Activated CD4-positive, alpha-beta T cell treated with anti-CD3 and anti-CD28 coated beads for 24 hours (primary cell): ENCODE measurements at regions not wholly inside any gene's neighbourhood (a gene's known extent, or its start where the extent isn't known, plus 50 kb on each side); places are given as distances from the start of the nearest gene placed in this dataset.
"Not testable (repeated sequence)": the region's sequence is repeated elsewhere in the genome, so short reads cannot be mapped to it uniquely, and the experiment has no call there.

ENCODE experiments used
- DNase-seq, 2 donors: peaks; one replicate each; pipeline ENCODE4 v3.0.0-alpha.2; 2020; ENCODE audit warnings: low read depth in 2 of 2

DNA sequence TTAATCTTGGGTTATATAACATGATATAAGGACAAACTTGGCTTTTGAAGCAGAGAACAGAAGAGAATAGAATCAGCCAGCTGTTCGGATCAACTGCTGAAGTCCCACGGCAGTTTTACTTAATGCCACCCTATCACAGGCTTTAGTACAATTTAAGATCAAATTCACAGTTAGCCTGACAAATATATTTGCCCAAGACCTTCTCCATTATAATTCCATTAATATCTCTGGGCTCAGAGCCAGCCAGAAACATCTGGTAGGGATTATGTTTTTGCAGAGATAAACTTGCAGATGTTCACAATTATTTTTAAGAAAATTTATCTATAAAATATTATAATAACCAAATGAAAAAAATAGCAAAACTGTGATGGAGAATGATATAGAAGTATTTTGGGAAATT, 381.4 kb downstream of the RAD51AP2 start:
- DNase-seq = no peak

DNA sequence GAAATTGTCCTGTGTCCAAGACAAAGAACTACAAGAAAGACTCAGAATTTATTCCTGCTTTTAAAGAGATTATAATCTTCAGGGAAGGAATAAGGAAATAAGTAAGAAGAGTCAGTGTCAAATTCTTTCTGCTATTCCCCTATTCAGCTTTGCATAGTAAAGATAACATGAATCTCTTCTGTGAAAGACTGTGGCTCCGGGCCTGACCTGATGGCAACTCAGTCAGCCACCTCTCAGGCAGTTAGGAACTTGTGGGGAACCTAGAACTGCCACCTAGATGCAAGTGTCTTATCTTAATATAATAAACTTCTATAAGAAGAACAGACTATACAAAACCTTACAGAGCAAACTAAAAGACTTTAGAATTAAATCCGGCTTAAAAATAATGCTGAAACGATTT, 382.0 kb downstream of the RAD51AP2 start:
- no peak for DNase-seq

DNA sequence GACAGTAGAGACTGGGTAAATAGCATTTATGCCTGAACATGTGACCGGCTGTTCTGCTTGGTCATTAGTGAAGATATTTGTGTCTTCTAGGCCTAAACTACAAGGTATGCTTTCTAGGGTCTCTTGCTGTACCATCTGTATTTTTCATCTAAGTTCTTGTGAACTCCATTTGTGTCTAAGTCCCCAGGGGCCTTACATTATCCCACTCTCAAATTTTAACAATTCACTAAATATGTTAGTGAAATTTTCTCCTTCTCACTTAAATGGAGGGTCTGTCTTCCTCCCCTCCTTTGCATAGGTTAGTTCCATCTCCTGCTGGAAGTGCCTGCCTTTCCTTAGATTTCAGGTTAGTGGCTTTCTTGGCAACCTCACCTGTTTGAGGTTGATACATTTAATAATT, 382.6 kb downstream of the RAD51AP2 start:
- DNase-seq = no peak

DNA sequence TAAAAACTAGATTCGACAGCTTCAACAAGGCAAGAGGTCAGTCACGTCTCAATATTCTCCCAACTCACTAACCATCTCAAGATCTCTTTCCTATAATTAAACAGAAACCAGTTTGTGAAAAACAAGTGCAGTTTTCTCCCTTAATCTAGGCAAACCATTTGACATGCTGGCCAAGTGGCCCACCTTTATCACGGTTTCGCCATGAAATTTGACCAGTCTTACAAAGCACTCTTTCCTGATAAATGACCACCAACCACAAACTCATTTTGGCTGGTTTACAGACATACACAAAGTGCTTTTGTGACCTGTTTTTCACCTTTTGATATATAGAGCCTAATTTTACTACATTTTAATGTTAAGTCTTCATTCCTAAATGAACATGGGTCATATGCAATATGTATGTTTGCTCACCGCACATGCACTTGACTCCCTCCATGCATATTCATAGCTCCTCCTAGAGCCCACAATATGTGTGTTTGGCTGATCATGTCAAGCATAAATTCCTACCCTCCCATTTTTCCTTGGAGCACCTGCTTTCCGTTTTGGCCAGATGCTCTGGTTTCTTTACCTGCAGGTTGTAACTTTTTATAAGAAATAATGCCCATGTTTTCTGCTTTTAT, 385.1 kb downstream of the RAD51AP2 start:
- DNase-seq = no peak

DNA sequence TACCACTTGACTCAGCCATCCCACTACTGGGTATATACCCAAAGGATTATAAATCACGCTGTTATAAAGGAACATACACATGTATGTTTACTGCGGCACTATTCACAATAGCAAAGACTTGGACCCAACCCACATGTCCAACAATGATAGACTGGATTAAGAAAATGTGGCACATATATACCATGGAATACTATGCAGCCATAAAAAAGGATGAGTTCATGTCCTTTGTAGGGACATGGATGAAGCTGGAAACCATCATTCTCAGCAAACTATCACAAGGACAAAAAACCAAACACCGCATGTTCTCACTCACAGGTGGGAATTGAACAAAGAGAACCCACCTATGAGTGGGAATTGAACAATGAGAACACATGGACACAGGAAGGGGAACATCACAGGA, 387.6 kb downstream of the RAD51AP2 start:
- DNase-seq = not testable (repeated sequence)

DNA sequence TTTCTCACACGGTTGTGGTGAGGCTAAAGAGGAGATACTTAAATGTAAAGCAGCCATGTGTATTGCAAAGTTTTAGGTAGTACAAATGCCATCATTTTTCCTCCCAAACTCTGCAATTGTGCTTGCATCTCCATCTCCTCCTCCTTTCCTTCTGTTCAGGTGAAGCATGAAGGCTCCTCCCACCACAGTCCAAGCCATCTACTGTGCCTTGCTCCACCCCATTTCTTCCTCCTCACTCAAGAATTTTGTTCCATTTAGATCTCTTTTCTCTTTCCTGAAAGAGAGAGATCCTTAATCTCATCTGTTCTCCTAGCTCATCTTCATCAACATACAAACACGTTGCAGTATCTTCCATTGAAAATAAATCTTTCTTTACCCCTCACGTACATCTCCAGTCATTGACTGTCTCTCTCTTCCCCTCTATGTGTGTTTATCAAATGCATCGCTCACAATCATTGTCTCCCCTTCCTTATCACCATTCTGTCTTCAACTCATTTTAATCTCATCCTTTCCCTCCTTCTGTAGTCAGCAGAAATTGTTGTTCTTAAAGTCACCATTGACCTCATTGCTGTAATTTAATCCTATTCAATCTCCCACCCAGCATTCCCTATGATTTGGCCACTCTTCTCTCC, 392.1 kb downstream of the RAD51AP2 start:
- DNase-seq = no peak

DNA sequence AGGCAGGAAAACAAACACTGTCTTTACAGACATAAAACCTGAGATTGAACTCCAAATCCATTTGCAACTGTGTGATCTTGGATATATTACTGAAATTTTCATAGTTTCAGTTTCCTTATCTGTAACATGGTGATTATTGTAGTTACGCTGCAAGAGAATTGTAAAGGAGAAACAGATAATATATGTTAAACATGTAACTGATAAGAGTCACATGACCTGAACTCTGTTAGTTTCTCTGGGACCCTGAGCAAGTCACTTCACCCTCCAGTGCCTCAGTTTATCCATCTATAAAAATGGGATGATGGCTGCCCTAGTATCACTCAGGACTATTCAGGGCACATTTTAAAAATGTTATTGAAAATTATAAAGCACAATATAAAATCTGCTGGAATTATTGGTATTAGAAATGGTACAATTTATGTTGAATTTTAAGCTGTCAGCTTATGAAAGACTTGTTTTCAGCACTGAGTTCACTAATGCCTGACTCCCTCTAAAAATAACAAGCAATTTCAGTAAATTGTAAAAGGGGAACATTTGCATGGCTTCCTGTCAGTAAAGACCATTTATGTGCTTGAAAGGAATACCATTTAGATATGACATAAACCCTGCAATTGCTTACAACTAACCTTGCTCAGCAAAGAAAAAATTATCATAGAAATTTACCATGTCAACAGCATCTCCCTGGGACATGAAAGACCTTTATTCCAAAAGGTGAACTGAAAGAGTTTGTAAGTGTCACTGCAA, 393.5 kb downstream of the RAD51AP2 start:
- DNase-seq = no peak

DNA sequence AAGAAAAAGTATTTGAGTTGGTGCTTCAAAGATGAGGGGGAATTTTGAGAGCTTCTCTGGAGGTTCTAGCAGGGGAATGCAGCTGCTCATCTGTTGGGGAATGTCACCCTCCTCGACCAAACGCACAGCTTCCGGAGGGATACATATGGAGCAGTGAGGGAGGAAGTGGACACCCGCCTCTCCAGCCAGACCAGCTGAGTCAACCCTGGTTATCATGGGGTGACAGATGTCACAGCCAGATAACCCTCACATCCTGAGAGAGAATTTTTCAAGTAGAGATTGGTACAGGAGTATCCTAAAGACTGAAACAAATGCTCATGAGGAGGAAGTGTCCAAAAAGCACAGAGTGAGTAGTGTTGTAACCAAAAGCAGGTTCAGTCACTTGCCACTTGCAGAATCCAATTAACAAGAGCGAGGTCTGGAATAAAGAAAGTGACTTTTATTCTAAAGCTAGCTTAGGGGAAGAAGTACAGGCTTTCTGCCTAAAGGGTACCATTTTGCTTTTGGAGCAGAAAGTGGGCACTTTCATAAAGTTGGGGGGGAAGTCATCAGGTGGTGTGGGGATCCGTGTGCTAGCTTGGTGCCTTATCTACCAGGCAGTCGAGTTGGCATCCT, 395.2 kb downstream of the RAD51AP2 start:
- no peak for DNase-seq

DNA sequence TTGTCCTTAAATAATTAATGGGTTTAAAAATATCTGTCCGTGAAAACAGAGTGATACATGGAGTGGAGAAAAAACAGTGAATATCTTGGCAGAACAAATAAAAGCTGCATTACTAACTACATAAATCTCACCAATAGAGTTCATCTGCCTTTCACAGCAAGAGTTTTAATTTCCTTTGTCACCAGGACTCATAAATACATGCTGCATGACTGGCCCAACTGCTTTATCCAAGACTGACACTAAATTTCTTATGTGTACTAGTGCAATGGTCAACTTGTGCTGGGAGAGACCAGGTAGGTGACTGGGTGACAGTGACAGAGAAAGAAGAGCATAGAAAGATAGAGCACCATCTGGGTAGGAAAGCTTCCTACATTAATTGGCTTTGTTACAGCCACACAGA, 402.8 kb downstream of the RAD51AP2 start:
- DNase-seq = no peak

DNA sequence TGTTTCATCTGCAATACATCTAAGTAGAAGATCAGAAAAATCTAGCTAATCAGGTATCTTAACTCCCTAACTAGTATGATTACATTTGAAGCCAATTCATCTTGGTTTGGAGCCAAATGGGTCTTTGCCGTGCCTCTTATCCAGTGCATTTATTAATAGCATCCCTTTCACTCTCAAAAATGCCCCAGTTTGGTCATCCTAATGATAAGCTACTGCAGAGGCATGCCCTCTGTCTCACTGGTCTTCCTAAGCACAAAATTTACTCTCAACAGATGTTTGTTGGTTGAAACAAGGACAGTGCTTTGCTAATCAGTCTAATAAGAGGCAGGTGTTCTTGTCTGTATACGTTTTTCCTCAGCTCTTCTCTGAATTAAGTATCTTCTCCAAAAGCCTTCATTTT, 403.2 kb downstream of the RAD51AP2 start:
- no peak for DNase-seq

DNA sequence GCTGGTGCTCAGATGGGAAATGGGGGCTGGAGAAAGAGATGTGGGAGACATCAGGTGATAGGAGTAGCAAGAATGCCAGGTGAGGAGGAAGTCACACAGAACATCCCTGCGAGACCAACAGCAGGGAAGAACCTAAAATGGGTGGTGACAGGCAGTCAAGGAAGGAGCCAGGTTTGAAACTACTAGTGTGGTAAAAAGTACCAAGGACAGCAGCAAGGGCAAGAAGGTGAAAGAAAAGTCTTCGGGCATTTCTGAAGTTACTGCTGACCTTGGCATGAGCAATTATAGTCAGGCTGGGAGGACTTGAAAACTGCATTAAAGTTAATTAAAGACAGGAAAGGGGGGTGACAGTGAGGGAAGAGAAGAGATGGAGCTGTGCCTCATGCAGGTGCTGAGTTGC, 410.4 kb downstream of the RAD51AP2 start:
- DNase-seq = no peak

DNA sequence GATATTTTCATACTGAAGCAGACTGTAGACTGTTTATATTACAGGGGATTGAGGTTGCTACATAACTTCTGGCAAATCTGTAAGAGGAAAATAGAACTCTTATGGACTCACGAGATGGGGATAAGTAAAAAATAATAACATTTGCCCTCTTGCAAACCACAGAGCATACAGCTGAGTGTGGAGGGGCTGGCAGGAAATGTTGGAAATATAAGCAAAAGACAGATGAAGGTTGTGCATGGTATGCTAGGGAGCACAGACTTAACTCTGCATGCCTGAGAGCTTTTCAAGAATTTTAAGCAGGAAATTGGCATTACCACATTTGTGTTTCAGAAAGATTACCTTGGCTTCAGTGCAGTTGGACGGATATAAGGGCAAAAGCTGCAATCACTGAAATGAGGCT, 411.1 kb downstream of the RAD51AP2 start:
- no peak for DNase-seq

DNA sequence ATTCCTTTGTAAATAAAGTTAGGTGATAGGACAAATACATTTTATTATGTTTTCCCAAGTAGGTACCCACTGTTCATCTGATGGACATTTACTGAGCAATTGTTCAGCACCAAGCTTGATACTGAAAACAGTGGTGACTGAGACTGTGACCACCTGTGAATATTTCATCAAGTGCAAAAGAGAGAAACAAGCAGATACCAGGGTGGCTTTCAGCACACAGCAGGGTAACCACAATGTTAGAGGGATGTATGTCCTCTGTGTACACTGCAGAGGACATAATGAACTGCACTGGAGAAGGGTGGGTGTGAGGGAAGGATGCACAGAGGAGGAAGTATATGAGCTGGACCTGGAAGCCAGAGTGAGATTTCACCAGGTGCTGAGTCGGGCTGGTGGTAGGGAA, 411.8 kb downstream of the RAD51AP2 start:
- DNase-seq = no peak

DNA sequence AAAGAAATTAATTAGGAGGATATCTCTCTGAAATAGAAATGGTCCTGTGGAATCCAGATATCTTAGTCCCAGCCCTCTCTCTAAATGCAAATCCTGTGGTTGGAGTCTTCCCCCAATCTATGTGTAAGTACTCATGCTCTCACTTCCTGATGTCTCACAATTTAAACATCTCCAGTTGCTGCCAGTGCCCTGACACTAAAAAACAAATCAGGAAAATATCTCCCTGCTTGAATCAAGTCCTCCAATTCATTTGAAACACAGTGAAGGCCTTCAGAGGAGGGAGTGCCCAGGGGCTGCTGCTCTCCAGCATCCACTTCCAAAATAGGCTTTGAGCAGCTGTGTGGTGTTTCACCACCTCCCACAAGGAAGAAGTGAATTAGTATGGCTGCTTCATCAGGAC, 413.8 kb downstream of the RAD51AP2 start:
- DNase-seq = no peak

DNA sequence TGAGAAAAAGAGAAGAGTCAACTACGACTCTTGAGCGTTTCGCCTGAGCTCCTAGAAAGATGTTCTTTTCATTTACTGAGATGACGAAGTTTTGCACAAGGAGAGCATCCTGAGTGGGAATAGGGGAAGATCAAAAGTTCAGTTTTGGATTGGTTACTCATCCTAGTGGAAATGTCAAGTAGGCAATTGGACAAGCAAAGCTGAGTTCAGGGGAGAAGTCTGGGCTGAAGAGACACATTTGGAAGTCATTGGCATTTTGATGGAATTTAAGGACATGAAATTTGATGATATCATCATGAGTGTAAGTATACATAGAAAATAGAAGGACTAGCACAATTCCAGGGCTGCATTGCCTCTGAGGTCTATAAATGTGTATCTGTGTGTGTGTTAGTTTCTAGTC, 416.6 kb downstream of the RAD51AP2 start:
- no peak for DNase-seq

DNA sequence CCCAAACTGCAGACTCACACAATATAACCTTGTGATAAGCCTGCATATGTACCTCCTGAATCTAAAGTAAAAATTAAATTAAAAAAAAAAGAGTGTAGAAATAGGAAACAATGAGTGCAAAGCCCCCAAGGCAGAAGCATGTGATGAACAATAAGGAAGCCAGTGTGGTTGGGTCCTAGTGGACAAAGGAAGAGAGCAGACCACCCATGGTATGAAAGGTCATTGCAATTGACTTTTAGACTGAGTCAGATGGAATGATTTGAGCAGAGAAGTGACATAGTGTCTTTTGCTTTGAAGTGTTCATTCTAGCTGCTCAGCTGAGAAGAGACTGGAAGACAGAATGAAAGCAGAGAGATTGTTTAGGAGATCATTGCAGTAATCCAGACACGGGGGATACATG, 417.1 kb downstream of the RAD51AP2 start:
- no peak for DNase-seq

DNA sequence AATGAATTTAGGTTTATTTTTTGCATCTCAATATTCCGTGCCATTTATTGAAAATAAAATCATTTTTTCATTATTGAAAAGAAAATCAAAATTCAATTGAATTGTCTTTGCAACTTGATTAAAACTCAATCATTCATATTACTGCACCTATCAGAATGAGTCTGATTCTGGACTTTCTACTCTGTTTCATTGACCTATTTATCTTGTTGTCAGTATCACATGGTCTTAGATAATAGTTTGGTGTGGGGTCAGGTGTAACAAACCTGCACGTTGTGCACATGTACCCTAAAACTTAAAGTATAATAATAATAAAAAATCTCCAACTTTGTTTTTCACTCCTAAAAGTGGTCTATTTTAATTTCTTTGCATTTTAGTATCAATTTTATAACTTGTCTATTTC, 422.9 kb downstream of the RAD51AP2 start:
- no peak for DNase-seq

DNA sequence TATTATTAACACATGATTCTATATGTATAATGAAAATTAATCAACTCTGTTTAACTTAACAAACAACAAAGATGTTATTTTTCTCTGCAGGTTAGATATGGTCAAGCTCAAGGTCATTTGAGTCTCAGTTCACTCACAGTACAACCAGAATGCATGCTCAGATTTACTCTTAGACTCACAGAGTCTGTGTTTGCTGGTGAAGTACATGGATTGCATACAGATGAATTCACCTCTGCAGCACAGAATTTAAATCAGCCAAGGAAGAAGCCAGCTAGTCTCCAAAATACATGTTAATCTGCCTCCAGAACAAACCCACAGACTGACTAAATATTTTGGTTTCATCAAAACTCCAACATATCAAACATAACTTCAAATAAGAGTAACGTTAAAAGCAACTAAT, 424.5 kb downstream of the RAD51AP2 start:
- DNase-seq = no peak

DNA sequence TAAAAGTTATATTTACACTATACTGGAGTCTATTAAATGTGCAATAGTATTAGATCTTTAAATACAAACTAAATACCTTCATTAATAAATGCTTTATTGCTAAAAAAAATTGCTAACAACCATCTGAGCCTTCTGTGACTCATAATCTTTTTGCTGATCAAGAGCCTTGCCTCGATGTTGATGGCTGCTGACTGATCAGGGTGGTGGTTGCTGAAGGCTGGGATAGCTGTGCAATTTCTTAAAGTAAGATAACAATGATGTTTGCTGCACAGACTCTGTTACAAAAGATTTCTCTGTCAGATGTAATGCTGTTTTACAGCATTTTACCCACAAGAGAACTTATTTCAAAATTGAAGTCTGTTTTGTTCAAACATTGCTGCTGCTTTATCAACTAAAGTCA, 421.4 kb upstream of the CYRIA start:
- DNase-seq = no peak

DNA sequence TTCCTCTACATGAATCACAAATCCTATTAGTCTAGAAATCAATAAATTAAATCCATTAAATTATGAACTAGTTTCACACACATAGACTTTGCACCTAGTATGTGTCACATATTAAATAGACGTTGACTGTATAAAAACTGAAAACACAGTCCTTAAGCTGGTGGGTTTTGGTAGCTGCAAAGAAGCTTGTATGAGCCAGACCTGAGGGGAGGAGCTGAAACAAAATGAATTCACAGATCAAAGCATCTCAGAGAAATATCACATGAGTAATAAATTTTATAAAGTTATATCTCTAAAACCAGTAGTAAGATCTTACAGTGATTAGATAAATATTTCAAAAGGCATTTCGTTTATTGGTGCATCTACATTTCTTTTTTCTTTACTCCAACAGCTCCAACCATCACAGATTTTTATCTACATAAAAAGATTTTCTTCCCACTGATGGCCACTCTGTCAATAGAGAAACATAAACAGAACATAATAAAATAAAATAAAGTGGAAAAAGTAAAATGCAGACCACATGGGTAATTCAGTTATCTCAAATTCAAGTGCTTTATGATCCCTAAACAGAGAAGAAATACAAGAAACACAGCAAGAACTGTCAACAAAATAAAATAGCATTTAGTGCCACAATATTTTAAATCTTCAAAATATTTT, 420.0 kb upstream of the CYRIA start:
- DNase-seq = no peak

DNA sequence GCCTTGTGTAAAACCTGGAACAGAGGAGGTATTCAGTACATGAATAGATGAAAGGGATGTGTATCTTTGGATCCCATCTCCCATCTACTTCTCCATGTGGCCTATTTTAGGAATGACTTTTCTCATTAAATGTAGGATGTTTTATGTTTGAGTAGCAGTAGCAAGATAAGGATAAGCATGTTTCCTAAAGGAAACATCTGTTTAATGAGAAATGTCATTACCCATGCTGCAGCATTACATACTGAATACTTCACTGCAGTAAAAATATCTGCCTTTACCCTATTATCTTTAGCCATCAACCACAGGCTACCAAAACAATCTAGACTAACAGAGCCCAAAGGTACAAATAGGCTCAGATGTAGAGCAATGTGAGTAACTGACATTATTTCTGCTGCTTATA, 419.2 kb upstream of the CYRIA start:
- DNase-seq = no peak

DNA sequence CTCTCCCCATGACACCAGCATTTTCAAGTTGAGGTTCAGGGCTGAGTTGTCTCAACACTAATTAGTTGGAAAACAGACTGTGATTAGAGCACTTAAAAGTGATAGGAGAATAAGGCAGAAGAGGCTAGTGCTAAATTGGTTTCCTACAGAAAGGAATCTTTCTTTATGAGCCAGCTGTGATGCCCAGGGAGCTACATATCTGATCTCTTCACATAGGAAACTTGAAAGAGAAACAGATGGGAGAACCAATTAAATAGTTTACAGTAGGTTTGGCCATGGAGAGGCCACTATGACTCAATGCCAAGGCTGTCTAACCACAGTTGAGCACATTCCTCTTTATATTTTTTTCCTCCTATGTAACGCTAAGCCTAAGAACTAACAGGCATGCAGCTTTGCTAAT, 418.3 kb upstream of the CYRIA start:
- no peak for DNase-seq
